NCI-H2029 treated with DMSO at 0.1 percent for 48 hours (cell line): ENCODE measurements at regions not wholly inside any gene's neighbourhood (a gene's known extent, or its start where the extent isn't known, plus 50 kb on each side); places are given as distances from the start of the nearest gene placed in this dataset.

Source experiments
- DNase-seq: peaks from one replicate; lab custom pipeline; 2025; lab: John Stamatoyannopoulos, UW

- no peak for DNase-seq
These were observed 378.4 kb upstream of the RUNX1 start for GRCh38 chr21:35427320-35428000.

GRCh38 chr21:35426897-35427296 lies 377.8 kb upstream of the RUNX1 start:
- DNase-seq, result no peak

GRCh38 chr21:35426469-35426868 lies 377.4 kb upstream of the RUNX1 start:
- no peak for DNase-seq

GRCh38 chr21:35424122-35424521 lies 375.0 kb upstream of the RUNX1 start:
- no peak for DNase-seq

- no peak for DNase-seq
These were observed 374.6 kb upstream of the RUNX1 start for GRCh38 chr21:35423709-35424108.

- no peak for DNase-seq
These were observed 372.9 kb upstream of the RUNX1 start for GRCh38 chr21:35422011-35422410.

- DNase-seq, result no peak
These were observed 372.1 kb upstream of the RUNX1 start for GRCh38 chr21:35421221-35421620.

GRCh38 chr21:35420656-35421055 lies 371.6 kb upstream of the RUNX1 start:
- DNase-seq, result no peak

GRCh38 chr21:35417762-35418161 lies 368.7 kb upstream of the RUNX1 start:
- no peak for DNase-seq

- no peak for DNase-seq
These were observed 367.9 kb upstream of the RUNX1 start for GRCh38 chr21:35416866-35417489.

- no peak for DNase-seq
These were observed 365.5 kb upstream of the RUNX1 start for GRCh38 chr21:35414507-35415139.

- DNase-seq, result no peak
These were observed 365.0 kb upstream of the RUNX1 start for GRCh38 chr21:35414056-35414455.

GRCh38 chr21:35412231-35412630 lies 363.1 kb upstream of the RUNX1 start:
- no peak for DNase-seq

GRCh38 chr21:35411434-35411833 lies 362.3 kb upstream of the RUNX1 start:
- DNase-seq, result no peak

- no peak for DNase-seq
These were observed 361.6 kb upstream of the RUNX1 start for GRCh38 chr21:35410656-35411055.

GRCh38 chr21:35410123-35410522 lies 361.0 kb upstream of the RUNX1 start:
- DNase-seq, result no peak

GRCh38 chr21:35408401-35408800 lies 359.3 kb upstream of the RUNX1 start:
- no peak for DNase-seq

GRCh38 chr21:35406635-35407034 lies 357.5 kb upstream of the RUNX1 start:
- no peak for DNase-seq

GRCh38 chr21:35405981-35406380 lies 356.9 kb upstream of the RUNX1 start:
- peak; percentile 87 for DNase-seq

GRCh38 chr21:35404247-35404646 lies 355.1 kb upstream of the RUNX1 start:
- no peak for DNase-seq

- DNase-seq, result no peak
These were observed 353.0 kb upstream of the RUNX1 start for GRCh38 chr21:35402061-35402460.

GRCh38 chr21:35401476-35401875 lies 352.4 kb upstream of the RUNX1 start:
- DNase-seq, result no peak

GRCh38 chr21:35400233-35400939 lies 351.3 kb upstream of the RUNX1 start:
- peak; percentile 80 for DNase-seq
